Erythroblast (primary cell): ENCODE measurements at regions not wholly inside any gene's neighbourhood (a gene's known extent, or its start where the extent isn't known, plus 50 kb on each side); places are given as distances from the start of the nearest gene placed in this dataset.

Experiments
- GATA1 ChIP-seq: IDR thresholded peaks from 2 replicates; pipeline ENCODE4 v1.6.1; 2011; ENCODE audit warnings: low read depth, mild to moderate bottlenecking, control low read depth, low read length, moderate library complexity
- POLR2A ChIP-seq: IDR thresholded peaks from 2 replicates; pipeline ENCODE4 v1.6.1; 2011; ENCODE audit warnings: mild to moderate bottlenecking, low read length

DNA sequence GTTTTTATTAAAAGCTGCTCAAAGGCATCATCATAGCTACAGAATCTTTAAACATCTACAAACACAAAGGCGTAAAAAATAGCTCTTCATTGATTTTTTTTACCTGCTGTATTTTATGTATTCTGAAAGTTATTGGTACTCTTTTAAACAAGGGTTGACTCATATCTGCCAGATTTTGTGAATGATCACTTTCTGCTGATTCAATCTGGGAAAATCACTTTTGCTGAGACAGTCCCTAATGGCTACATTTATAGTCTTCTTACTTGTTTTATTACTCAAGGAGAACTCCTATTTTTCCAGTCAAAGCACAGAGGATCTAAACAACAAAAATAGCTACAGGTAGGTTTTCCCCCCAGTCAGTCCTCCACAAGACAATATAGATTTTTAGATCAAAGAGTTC is 739.0 kb downstream of the CBLN4 start:
- TF ChIP-seq POLR2A (no peak), GATA1 (no peak)
